ENCODE measurements at regions not wholly inside any gene's neighbourhood (a gene's known extent, or its start where the extent isn't known, plus 50 kb on each side); places are given as distances from the start of the nearest gene placed in this dataset.
"Not testable (repeated sequence)": the region's sequence is repeated elsewhere in the genome, so short reads cannot be mapped to it uniquely, and the experiment has no call there.

- H3K4me3 Mint-ChIP-seq, result no peak overlapping the region
- no peaks in the 10 kb centered on the region for H3K36me3 Mint-ChIP-seq
- DNase-seq (ENCODE audit: low spot score in 2 of 2) (no peak), ATAC-seq (no peak)
- H3K9me3 Mint-ChIP-seq, result no peaks in the 10 kb centered on the region
- H3K27ac Mint-ChIP-seq, result no peak overlapping the region
- H3K4me1 Mint-ChIP-seq, result peaks cover 7% of the 10 kb centered on the region
Observed at GRCh38 chr4:53907772-53908171, 156.6 kb downstream of the CHIC2 start.

GRCh38 chr4:53906606-53907190, 157.7 kb downstream of the CHIC2 start:
- Mint-ChIP-seq H3K4me3 (peak overlapping the region; percentile 21), H3K27ac (no peak overlapping the region), H3K36me3 (no peaks in the 10 kb centered on the region), H3K4me1 (peaks cover 7% of the 10 kb centered on the region), H3K9me3 (no peaks in the 10 kb centered on the region)
- ATAC-seq (no peak), DNase-seq (ENCODE audit: low spot score in 2 of 2) (no peak)

GRCh38 chr4:53905941-53906377, 158.4 kb downstream of the CHIC2 start:
- peak overlapping the region; percentile 21 for H3K4me3 Mint-ChIP-seq
- DNase-seq (ENCODE audit: low spot score in 2 of 2), result no peak
- ATAC-seq, result peak; percentile 50
- H3K27ac Mint-ChIP-seq, result no peak overlapping the region
- H3K4me1 Mint-ChIP-seq, result peaks cover 7% of the 10 kb centered on the region
- no peaks in the 10 kb centered on the region for H3K36me3 Mint-ChIP-seq
- H3K9me3 Mint-ChIP-seq, result no peaks in the 10 kb centered on the region

GRCh38 chr4:53905276-53905940, 159.0 kb downstream of the CHIC2 start:
- Mint-ChIP-seq H3K9me3 (no peaks in the 10 kb centered on the region), H3K4me1 (peaks cover 7% of the 10 kb centered on the region), H3K36me3 (no peaks in the 10 kb centered on the region), H3K4me3 (peak overlapping the region; percentile 21), H3K27ac (no peak overlapping the region)
- DNase-seq (ENCODE audit: low spot score in 2 of 2) (no peak), ATAC-seq (no peak)

- peaks cover 7% of the 10 kb centered on the region for H3K4me1 Mint-ChIP-seq
- no peak overlapping the region for H3K27ac Mint-ChIP-seq
- no peaks in the 10 kb centered on the region for H3K9me3 Mint-ChIP-seq
- DNase-seq (ENCODE audit: low spot score in 2 of 2), result no peak
- no peaks in the 10 kb centered on the region for H3K36me3 Mint-ChIP-seq
- no peak for ATAC-seq
- no peak overlapping the region for H3K4me3 Mint-ChIP-seq
Observed at GRCh38 chr4:53902786-53903185, 161.6 kb downstream of the CHIC2 start.

GRCh38 chr4:53900271-53900649, 164.1 kb downstream of the CHIC2 start:
- H3K9me3 Mint-ChIP-seq, result no peaks in the 10 kb centered on the region
- H3K4me1 Mint-ChIP-seq, result no peaks in the 10 kb centered on the region
- no peak overlapping the region for H3K4me3 Mint-ChIP-seq
- H3K27ac Mint-ChIP-seq, result no peak overlapping the region
- no peaks in the 10 kb centered on the region for H3K36me3 Mint-ChIP-seq
- ATAC-seq (no peak), DNase-seq (ENCODE audit: low spot score in 2 of 2) (peak in 1 of 2 donors; percentile 20)

GRCh38 chr4:53899586-53900270, 164.7 kb downstream of the CHIC2 start:
- Mint-ChIP-seq H3K9me3 (no peaks in the 10 kb centered on the region), H3K4me1 (no peaks in the 10 kb centered on the region), H3K27ac (no peak overlapping the region), H3K36me3 (no peaks in the 10 kb centered on the region), H3K4me3 (no peak overlapping the region)
- ATAC-seq (no peak), DNase-seq (ENCODE audit: low spot score in 2 of 2) (no peak)

GRCh38 chr4:53895137-53895536, 169.3 kb downstream of the CHIC2 start:
- Mint-ChIP-seq H3K4me1 (no peaks in the 10 kb centered on the region), H3K9me3 (no peaks in the 10 kb centered on the region), H3K36me3 (no peaks in the 10 kb centered on the region), H3K27ac (no peak overlapping the region), H3K4me3 (no peak overlapping the region)
- DNase-seq (ENCODE audit: low spot score in 2 of 2) (no peak), ATAC-seq (no peak)

GRCh38 chr4:53890461-53890860, 173.9 kb downstream of the CHIC2 start:
- no peak overlapping the region for H3K27ac Mint-ChIP-seq
- no peak for DNase-seq (ENCODE audit: low spot score in 2 of 2)
- no peaks in the 10 kb centered on the region for H3K4me1 Mint-ChIP-seq
- H3K36me3 Mint-ChIP-seq, result no peaks in the 10 kb centered on the region
- no peaks in the 10 kb centered on the region for H3K9me3 Mint-ChIP-seq
- ATAC-seq, result no peak
- no peak overlapping the region for H3K4me3 Mint-ChIP-seq

- ATAC-seq (no peak), DNase-seq (ENCODE audit: low spot score in 2 of 2) (no peak)
- H3K9me3 Mint-ChIP-seq, result no peaks in the 10 kb centered on the region
- H3K4me3 Mint-ChIP-seq, result no peak overlapping the region
- H3K4me1 Mint-ChIP-seq, result no peaks in the 10 kb centered on the region
- H3K36me3 Mint-ChIP-seq, result no peaks in the 10 kb centered on the region
- no peak overlapping the region for H3K27ac Mint-ChIP-seq
Observed at GRCh38 chr4:53889326-53890055, 174.9 kb downstream of the CHIC2 start.

GRCh38 chr4:53886090-53886489, 178.3 kb downstream of the CHIC2 start:
- H3K4me1 Mint-ChIP-seq, result no peaks in the 10 kb centered on the region
- no peak for ATAC-seq
- H3K27ac Mint-ChIP-seq, result no peak overlapping the region
- DNase-seq (ENCODE audit: low spot score in 2 of 2), result no peak
- H3K36me3 Mint-ChIP-seq, result no peaks in the 10 kb centered on the region
- H3K4me3 Mint-ChIP-seq, result no peak overlapping the region
- H3K9me3 Mint-ChIP-seq, result peaks cover 3% of the 10 kb centered on the region

- Mint-ChIP-seq H3K36me3 (no peaks in the 10 kb centered on the region), H3K27ac (no peak overlapping the region), H3K9me3 (peaks cover 3% of the 10 kb centered on the region), H3K4me1 (no peaks in the 10 kb centered on the region), H3K4me3 (no peak overlapping the region)
- ATAC-seq (no peak), DNase-seq (ENCODE audit: low spot score in 2 of 2) (no peak)
Observed at GRCh38 chr4:53885668-53886067, 178.7 kb downstream of the CHIC2 start.

GRCh38 chr4:53877096-53877495, 187.3 kb downstream of the CHIC2 start:
- not testable (repeated sequence) for H3K4me1 Mint-ChIP-seq; H3K9me3 Mint-ChIP-seq; ATAC-seq; DNase-seq (ENCODE audit: low spot score in 2 of 2); H3K36me3 Mint-ChIP-seq; H3K4me3 Mint-ChIP-seq; H3K27ac Mint-ChIP-seq

GRCh38 chr4:53866055-53866454, 198.3 kb downstream of the CHIC2 start:
- Mint-ChIP-seq H3K4me1 (no peaks in the 10 kb centered on the region), H3K27ac (no peak overlapping the region), H3K36me3 (no peaks in the 10 kb centered on the region), H3K9me3 (no peaks in the 10 kb centered on the region), H3K4me3 (no peak overlapping the region)
- DNase-seq (ENCODE audit: low spot score in 2 of 2) (no peak), ATAC-seq (no peak)

GRCh38 chr4:53865054-53865453, 199.4 kb downstream of the CHIC2 start:
- Mint-ChIP-seq H3K9me3 (no peaks in the 10 kb centered on the region), H3K36me3 (no peaks in the 10 kb centered on the region), H3K27ac (no peak overlapping the region), H3K4me3 (no peak overlapping the region), H3K4me1 (no peaks in the 10 kb centered on the region)
- DNase-seq (ENCODE audit: low spot score in 2 of 2) (no peak), ATAC-seq (no peak)
